GM19324 (cell line): ENCODE measurements at regions not wholly inside any gene's neighbourhood (a gene's known extent, or its start where the extent isn't known, plus 50 kb on each side); places are given as distances from the start of the nearest gene placed in this dataset.
"Not testable (repeated sequence)": the region's sequence is repeated elsewhere in the genome, so short reads cannot be mapped to it uniquely, and the experiment has no call there.

Experiments used
- ATAC-seq: cut with Tn5 transposase; IDR thresholded peaks from one replicate; pipeline ENCODE4 v1.9.1; 2021; ENCODE audit warnings: mild to moderate bottlenecking, moderate library complexity; ENCODE audit not compliant: unreplicated experiment, low FRiP score

GRCh38 chr6:164751395-164751794 lies 558.0 kb downstream of the C6orf118 start:
- no peak for ATAC-seq

GRCh38 chr6:164750128-164750527 lies 559.3 kb downstream of the C6orf118 start:
- no peak for ATAC-seq

- ATAC-seq: no peak
Observed at GRCh38 chr6:164749221-164750064, 560.0 kb downstream of the C6orf118 start.

DNA sequence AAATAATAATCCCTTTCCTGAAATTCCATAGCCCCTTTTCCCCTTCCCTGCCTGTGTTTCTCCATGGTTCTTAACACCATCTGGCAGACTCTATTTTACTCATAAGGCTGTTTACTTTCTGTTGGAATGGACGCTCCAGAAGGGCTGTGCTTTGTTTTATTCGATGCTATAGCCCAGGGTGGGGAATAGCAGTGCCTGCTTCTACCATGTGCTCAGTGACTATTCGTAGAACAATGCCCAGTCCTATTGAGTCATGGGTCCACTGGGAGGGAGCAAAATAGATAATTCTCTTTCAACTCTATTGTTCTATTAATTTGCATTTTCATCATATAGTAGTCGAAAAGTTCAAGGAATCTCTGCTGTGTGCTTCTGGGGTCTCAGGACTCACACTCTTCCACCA lies 565.1 kb downstream of the C6orf118 start:
- no peak for ATAC-seq

DNA sequence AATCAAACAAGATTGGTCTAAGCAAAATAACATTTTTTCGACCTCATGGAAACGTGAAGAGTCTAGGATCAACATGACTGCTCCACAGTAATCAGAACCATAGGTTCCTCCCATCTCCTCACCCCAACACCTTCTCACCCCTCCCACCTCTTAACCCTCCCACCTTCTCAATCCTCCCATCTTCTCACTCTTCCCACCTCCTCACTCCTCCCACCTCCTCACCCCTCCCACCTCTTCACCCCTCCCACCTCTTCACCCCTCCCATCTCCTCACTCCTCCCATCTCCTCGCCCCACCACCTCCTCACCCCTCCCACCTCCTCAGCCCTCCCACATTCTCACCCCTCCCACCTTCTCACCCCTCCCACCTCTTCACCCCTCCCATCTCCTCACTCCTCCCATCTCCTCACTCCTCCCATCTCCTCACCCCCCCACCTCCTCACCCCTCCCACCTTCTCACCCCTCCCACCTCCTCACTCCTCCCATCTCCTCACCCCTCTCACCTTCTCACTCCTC lies 567.4 kb downstream of the C6orf118 start:
- ATAC-seq: no peak

- ATAC-seq: not testable (repeated sequence)
Observed at GRCh38 chr6:164736090-164736489, 573.3 kb downstream of the C6orf118 start.

- no peak for ATAC-seq
Observed at GRCh38 chr6:164731539-164731938, 577.9 kb downstream of the C6orf118 start.

GRCh38 chr6:164721460-164721859 lies 587.9 kb downstream of the C6orf118 start:
- ATAC-seq: no peak

DNA sequence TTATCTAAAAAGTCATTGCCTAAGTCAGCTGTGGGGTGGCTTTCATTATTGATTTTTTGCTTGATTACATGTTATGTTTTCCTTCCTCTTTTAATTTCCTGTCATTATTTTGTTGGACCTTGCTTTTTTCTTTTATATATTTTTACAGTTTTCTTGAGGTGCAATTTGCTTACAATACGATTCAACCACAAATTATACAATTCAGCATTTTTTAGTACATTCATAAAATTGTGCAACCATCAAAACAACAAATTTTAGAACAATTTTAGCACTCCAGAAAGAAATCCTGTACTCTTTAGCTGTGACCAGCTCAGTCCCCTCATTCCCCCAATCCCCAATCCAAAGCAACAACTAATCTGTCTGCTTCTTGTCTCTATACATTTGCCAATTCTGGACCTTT lies 608.9 kb downstream of the C6orf118 start:
- ATAC-seq: no peak

DNA sequence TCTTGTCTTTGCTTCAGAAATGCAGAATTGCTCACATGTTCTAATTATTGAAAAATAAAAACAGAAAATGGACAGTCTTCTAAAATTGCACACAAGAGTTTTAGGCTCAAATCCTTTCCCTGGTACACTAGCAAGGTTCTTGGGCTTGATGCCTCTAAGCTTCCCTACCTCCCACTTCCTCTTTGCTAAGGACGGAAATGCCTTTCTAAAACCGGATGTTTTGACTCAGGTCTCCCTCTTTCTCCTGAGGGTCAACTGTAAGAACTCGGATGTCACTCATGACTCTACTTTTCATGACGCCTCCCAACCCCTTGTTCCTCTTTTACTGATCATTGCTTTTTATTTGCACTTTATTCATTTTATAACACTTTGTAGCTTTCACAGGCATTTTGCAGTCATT lies 613.5 kb downstream of the C6orf118 start:
- ATAC-seq: no peak

DNA sequence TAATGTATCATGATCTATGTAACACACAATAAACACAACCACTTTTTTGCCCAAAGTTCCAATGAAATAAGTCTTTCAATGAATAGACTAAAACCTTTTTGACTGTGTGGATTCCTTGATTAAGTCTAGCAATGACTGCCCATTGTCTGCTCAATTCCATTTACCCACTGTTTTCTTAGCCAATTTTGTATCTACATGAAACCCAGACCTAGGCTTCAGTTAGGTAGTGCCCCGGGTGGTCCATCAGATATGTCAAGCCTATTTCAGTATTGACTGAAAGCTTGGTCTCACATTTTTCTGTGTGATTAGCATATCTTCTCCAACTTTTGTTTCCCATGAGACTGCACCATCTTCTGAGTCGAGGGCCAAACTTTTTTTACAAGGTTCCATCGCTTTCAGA lies 615.0 kb downstream of the C6orf118 start:
- ATAC-seq: no peak

DNA sequence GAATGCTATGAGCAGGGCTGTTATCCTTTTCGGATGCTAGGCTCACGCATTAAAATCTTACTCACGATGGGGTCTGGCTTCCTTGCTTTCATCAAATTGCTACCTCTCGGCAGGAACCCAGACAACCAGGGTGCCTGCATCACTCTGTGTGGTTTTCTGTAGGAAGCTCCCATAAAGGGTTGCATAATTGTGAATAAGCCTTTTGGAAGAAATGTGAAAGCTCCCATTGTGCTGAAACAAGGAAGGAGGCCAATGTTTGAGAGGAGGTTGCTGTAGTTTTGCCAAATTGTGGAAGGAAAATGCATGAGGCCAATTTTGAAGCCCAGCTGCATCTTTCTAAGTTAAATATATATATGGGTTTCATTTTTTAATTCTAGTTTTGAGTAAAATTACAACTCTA lies 615.5 kb downstream of the C6orf118 start:
- no peak for ATAC-seq

GRCh38 chr6:164692772-164693510 lies 616.5 kb downstream of the C6orf118 start:
- ATAC-seq: no peak

- no peak for ATAC-seq
Observed at GRCh38 chr6:164690702-164691500, 618.5 kb downstream of the C6orf118 start.

GRCh38 chr6:164690241-164690640 lies 619.2 kb downstream of the C6orf118 start:
- ATAC-seq: no peak

DNA sequence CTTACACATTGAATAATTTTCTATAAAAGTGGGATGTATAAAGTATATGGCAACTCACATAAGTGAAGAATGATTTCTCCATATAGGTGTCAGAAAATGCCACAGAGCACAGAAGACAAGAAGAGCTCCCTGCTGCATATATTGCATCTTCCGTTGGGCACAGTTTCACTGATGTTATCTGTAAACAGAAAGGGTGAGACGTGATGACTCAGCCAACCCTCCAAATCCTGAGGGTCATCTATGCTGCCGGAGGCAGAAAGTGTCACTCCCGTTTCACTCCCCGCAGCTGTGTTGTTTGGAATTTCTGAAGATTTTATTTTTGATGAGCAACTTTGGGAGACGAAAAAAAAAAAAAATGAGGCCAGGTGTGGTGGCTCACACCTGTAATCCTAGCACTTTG lies 644.1 kb downstream of the C6orf118 start:
- no peak for ATAC-seq

DNA sequence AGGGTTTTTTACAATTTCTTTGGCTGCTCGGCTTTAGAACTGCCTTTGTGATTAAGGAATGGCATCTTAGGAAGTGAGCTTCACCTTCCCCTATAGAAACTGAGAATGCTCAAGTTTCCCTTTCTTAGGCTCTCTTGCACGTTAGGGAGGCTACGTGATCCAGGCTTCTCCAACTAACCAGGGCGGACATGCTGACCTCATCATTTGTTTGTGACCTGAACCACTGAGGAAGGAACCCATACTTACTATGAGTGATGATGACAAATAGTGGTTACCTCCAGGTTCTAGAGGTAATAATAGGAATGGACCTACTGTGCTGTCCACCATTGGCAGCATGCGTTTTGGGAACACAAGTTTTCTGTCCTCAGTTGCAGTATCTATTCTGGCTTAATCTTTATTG lies 645.8 kb downstream of the C6orf118 start:
- no peak for ATAC-seq

- ATAC-seq: no peak
Observed at GRCh38 chr6:164661716-164662115, 647.7 kb downstream of the C6orf118 start.

GRCh38 chr6:164660781-164661180 lies 648.6 kb downstream of the C6orf118 start:
- no peak for ATAC-seq

DNA sequence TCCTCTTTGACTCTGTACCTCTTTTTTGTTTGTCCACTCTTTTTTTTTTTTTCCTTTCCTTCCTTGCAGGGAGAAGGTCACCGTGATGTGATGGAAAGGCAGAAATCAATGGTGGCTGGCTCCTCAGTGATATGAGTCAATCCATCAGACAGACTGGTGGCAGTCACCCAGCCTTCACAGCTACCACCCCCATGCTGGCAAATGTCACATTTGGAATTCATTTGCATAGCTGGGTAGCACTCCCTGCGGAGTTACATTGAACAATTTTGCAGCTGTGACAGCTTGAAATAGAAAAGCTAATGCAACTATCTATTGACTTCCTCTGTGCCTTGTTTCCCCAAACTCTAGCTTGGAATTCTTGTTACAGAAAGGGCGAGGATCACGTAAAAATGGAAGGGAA lies 668.4 kb downstream of the C6orf118 start:
- ATAC-seq: no peak
